Activated B cell treated with CpG ODN at 0.5 μM for 24 hours (primary cell): ENCODE measurements at regions not wholly inside any gene's neighbourhood (a gene's known extent, or its start where the extent isn't known, plus 50 kb on each side); places are given as distances from the start of the nearest gene placed in this dataset.

Experiments
- ATAC-seq: fragments of 200-7000 bp; cut with Tn5 transposase; one replicate; pipeline ENCODE4 v1.10.0; 2021; ENCODE audit warnings: low read depth, mild to moderate bottlenecking, moderate library complexity
- CTCF ChIA-PET: fragments of 350-600 bp; sonication (Branson Sonifier 250); formaldehyde crosslinking; loops from one replicate; lab custom pipeline; 2021; ENCODE audit warnings: antibody characterized with exemption; lab: Charles Lee
- POLR2A ChIA-PET: fragments of 350-600 bp; sonication (Branson Sonifier 250); formaldehyde crosslinking; loops from one replicate; lab custom pipeline; 2021; ENCODE audit warnings: antibody characterized with exemption; lab: Charles Lee
- DNase-seq: peaks from one replicate; pipeline ENCODE4 v3.0.0; 2022
- H3K27ac Mint-ChIP-seq: one replicate; pipeline ENCODE4 v1.8.0; 2020; ENCODE audit warnings: mixed read lengths
- H3K27me3 Mint-ChIP-seq: one replicate; pipeline ENCODE4 v1.8.0; 2021; ENCODE audit warnings: mixed read lengths
- H3K36me3 Mint-ChIP-seq: one replicate; pipeline ENCODE4 v1.8.0; 2021; ENCODE audit warnings: low read depth, mixed read lengths
- H3K4me1 Mint-ChIP-seq: one replicate; pipeline ENCODE4 v1.8.0; 2021; ENCODE audit warnings: mixed read lengths
- H3K4me3 Mint-ChIP-seq: one replicate; pipeline ENCODE4 v1.8.0; 2020; ENCODE audit warnings: mild to moderate bottlenecking, mixed read lengths
- H3K9me3 Mint-ChIP-seq: one replicate; pipeline ENCODE4 v1.8.0; 2020; ENCODE audit warnings: mixed read lengths
- intact Hi-C: fragments of 100-400 bp; cut with micrococcal nuclease; formaldehyde crosslinking; loops from one replicate; pipeline ENCODE4 v1.15.1; 2024
- TF ChIP-seq, protein P1 (sequence below): fragments of 200-600 bp; IDR thresholded peaks from one replicate; pipeline ENCODE4 v1.8.0; 2022; ENCODE audit warnings: antibody characterized with exemption, mild to moderate bottlenecking

- POLR2A ChIA-PET: no interaction called here
Measured at GRCh38 chrX:115896362-115896761, 274.2 kb upstream of the AGTR2 start.

DNA sequence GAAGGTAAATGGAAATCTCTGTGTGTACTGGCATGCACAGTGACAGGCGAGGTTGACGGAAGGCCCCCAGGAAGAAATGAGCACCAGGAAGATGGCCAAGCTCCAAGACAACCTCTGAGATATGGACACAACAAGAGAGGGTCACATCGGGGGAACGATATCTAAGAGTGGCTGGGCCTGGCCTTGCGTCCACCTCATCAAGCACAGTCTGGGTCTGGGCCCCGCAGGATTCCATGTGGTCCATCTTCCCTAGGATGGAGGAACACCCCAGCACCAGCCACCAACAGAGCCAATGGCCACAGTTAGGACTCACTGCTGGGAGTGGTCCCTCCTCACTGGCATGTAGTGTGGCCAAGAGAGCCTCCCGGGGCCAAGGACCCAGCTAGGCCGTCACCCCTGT is 272.6 kb upstream of the AGTR2 start:
- no peaks in the 10 kb centered on the region for H3K9me3 Mint-ChIP-seq
- intact Hi-C loops: no loop called here
- H3K4me3 Mint-ChIP-seq: no peak overlapping the region
- DNase-seq (no peak), ATAC-seq (no peak)
- no peaks in the 10 kb centered on the region for H3K36me3 Mint-ChIP-seq
- H3K27ac Mint-ChIP-seq: no peak overlapping the region
- H3K27me3 Mint-ChIP-seq: no peaks in the 10 kb centered on the region
- POLR2A ChIA-PET: no interaction called here
- peaks cover 15% of the 10 kb centered on the region for H3K4me1 Mint-ChIP-seq
- CTCF ChIA-PET: no interaction called here
- TF ChIP-seq, protein P1, sequence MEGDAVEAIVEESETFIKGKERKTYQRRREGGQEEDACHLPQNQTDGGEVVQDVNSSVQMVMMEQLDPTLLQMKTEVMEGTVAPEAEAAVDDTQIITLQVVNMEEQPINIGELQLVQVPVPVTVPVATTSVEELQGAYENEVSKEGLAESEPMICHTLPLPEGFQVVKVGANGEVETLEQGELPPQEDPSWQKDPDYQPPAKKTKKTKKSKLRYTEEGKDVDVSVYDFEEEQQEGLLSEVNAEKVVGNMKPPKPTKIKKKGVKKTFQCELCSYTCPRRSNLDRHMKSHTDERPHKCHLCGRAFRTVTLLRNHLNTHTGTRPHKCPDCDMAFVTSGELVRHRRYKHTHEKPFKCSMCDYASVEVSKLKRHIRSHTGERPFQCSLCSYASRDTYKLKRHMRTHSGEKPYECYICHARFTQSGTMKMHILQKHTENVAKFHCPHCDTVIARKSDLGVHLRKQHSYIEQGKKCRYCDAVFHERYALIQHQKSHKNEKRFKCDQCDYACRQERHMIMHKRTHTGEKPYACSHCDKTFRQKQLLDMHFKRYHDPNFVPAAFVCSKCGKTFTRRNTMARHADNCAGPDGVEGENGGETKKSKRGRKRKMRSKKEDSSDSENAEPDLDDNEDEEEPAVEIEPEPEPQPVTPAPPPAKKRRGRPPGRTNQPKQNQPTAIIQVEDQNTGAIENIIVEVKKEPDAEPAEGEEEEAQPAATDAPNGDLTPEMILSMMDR: no peak

More at GRCh38 chrX:115896362-115896761, 274.2 kb upstream of the AGTR2 start:
- CTCF ChIA-PET: no interaction called here
- H3K4me1 Mint-ChIP-seq: peaks cover 16% of the 10 kb centered on the region
- intact Hi-C loops: no loop called here
- H3K27ac Mint-ChIP-seq: no peak overlapping the region
- no peak for ATAC-seq
- no peak for DNase-seq
- TF ChIP-seq, protein P1: no peak
- H3K9me3 Mint-ChIP-seq: no peaks in the 10 kb centered on the region
- H3K36me3 Mint-ChIP-seq: no peaks in the 10 kb centered on the region
- no peak overlapping the region for H3K4me3 Mint-ChIP-seq
- H3K27me3 Mint-ChIP-seq: no peaks in the 10 kb centered on the region

GRCh38 chrX:115898382-115899001 is 272.1 kb upstream of the AGTR2 start:
- intact Hi-C loops: no loop called here
- DNase-seq (peak; percentile 21), ATAC-seq (peak; percentile 14)
- TF ChIP-seq, protein P1: no peak
- Mint-ChIP-seq H3K4me1 (peaks cover 10% of the 10 kb centered on the region), H3K4me3 (no peak overlapping the region), H3K36me3 (no peaks in the 10 kb centered on the region), H3K27ac (no peak overlapping the region), H3K27me3 (no peaks in the 10 kb centered on the region), H3K9me3 (no peaks in the 10 kb centered on the region)
- CTCF ChIA-PET: no interaction called here
- POLR2A ChIA-PET: no interaction called here

GRCh38 chrX:115900425-115900824 is 270.1 kb upstream of the AGTR2 start:
- H3K4me1 Mint-ChIP-seq: peaks cover 6% of the 10 kb centered on the region
- intact Hi-C loops: no loop called here
- TF ChIP-seq, protein P1: no peak
- H3K9me3 Mint-ChIP-seq: no peaks in the 10 kb centered on the region
- DNase-seq (no peak), ATAC-seq (no peak)
- H3K27ac Mint-ChIP-seq: no peak overlapping the region
- no peaks in the 10 kb centered on the region for H3K36me3 Mint-ChIP-seq
- CTCF ChIA-PET: no interaction called here
- H3K27me3 Mint-ChIP-seq: no peaks in the 10 kb centered on the region
- no peak overlapping the region for H3K4me3 Mint-ChIP-seq
- POLR2A ChIA-PET: no interaction called here

DNA sequence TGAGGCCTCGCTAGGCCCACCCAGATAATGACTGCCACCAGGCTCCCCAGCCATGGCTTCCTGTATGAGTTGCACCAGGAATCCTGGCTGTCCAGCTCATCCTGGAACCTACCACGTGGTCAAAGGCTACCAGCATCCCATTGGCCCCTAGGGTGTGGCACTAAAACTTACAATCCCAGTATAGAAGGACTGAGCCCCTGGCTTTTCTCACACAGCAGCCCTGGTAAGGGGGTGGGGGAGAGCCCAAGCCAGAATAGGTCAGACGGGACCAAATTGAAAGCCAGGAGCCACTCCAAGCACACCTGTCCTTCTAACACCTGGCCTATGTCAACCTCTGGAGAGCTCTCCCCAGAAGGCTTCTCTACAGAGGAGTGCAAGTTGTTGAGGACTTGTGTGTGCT is 269.3 kb upstream of the AGTR2 start:
- POLR2A ChIA-PET: no interaction called here
- no peaks in the 10 kb centered on the region for H3K36me3 Mint-ChIP-seq
- H3K27ac Mint-ChIP-seq: no peak overlapping the region
- TF ChIP-seq, protein P1: no peak
- intact Hi-C loops: no loop called here
- H3K27me3 Mint-ChIP-seq: no peaks in the 10 kb centered on the region
- H3K4me3 Mint-ChIP-seq: no peak overlapping the region
- DNase-seq (no peak), ATAC-seq (no peak)
- H3K9me3 Mint-ChIP-seq: no peaks in the 10 kb centered on the region
- CTCF ChIA-PET: no interaction called here
- peaks cover 6% of the 10 kb centered on the region for H3K4me1 Mint-ChIP-seq
